GM12864 (cell line): ENCODE measurements at regions not wholly inside any gene's neighbourhood (a gene's known extent, or its start where the extent isn't known, plus 50 kb on each side); places are given as distances from the start of the nearest gene placed in this dataset.

Source experiments
- DNase-seq: peaks from one replicate; pipeline ENCODE4 v3.0.0-alpha.2; 2011; ENCODE audit warnings: low read depth
- H3K4me3 ChIP-seq: 2 replicates; pipeline ENCODE4 v1.5.1; 2011; ENCODE audit warnings: mild to moderate bottlenecking, low read depth, low read length, control low read depth
- CTCF ChIP-seq: IDR thresholded peaks from 2 replicates; pipeline ENCODE4 v1.5.1; 2011; ENCODE audit warnings: low read depth, mild to moderate bottlenecking, moderate library complexity, low read length, control low read depth, inconsistent platforms; ENCODE audit errors: missing control alignments

GRCh38 chr18:41545091-41545888, 409.7 kb upstream of the PIK3C3 start:
- H3K4me3 ChIP-seq: no peak overlapping the region
- no peak for DNase-seq
- TF ChIP-seq CTCF: no peak

- no peak for DNase-seq
- TF ChIP-seq CTCF: no peak
These were observed 411.2 kb upstream of the PIK3C3 start for GRCh38 chr18:41543815-41544214.

GRCh38 chr18:41540237-41540871, 414.7 kb upstream of the PIK3C3 start:
- DNase-seq: no peak
- H3K4me3 ChIP-seq: no peak overlapping the region
- no peak for TF ChIP-seq CTCF

More at GRCh38 chr18:41543815-41544214, 411.2 kb upstream of the PIK3C3 start:
- no peak overlapping the region for H3K4me3 ChIP-seq

GRCh38 chr18:41538751-41539150, 416.3 kb upstream of the PIK3C3 start:
- no peak for TF ChIP-seq CTCF
- no peak overlapping the region for H3K4me3 ChIP-seq
- DNase-seq: no peak

GRCh38 chr18:41537666-41538065, 417.4 kb upstream of the PIK3C3 start:
- no peak for DNase-seq
- no peak for TF ChIP-seq CTCF
- H3K4me3 ChIP-seq: no peak overlapping the region

- no peak for DNase-seq
- TF ChIP-seq CTCF: no peak
- H3K4me3 ChIP-seq: no peak overlapping the region
These were observed 422.5 kb upstream of the PIK3C3 start for GRCh38 chr18:41532344-41533086.
